Activated naive CD4-positive, alpha-beta T cell treated with Interleukin-2 at 50 U/mL for 16 hours (primary cell): ENCODE measurements at regions not wholly inside any gene's neighbourhood (a gene's known extent, or its start where the extent isn't known, plus 50 kb on each side); places are given as distances from the start of the nearest gene placed in this dataset.

Experiments
- DNase-seq: peaks from one replicate; pipeline ENCODE4 v3.0.0-alpha.2; 2020

DNA sequence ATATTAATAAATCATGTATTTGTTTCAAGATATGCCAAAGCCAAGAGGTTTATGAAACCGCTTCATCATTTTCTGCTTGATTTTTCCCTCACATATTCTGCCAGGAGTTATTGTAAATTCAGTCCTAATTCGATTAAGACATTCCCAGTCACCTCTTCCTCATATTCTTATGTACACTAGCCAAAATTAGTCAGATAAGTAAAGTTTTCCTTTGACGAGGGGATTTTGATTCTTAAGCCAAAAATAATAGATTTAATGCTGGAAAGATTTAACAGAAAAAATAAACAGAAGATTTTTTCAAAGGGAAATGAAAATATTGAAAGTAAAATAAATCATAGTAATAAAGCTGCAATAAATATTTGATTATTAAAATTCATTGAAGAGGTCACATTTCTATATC lies 51.0 kb upstream of the VEGFC start:
- DNase-seq = no peak

DNA sequence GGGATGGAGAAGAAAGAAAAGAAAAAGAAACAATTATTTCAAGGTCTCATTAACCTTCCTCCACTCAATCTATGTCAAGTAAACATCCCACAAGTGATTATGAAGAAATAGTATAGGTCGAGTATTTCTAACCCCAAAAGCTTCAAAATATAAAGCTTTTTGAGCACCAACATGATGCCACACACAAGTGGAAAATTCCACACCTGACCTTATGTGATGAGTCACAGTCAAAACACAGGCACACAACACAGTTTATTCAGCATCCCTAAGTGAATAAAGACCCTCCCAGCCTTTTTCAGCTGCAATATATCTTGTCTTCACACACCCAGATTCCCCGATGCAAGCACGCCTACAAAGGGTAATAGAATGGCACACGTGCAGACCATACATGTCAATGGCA lies 51.7 kb upstream of the VEGFC start:
- no peak for DNase-seq

DNA sequence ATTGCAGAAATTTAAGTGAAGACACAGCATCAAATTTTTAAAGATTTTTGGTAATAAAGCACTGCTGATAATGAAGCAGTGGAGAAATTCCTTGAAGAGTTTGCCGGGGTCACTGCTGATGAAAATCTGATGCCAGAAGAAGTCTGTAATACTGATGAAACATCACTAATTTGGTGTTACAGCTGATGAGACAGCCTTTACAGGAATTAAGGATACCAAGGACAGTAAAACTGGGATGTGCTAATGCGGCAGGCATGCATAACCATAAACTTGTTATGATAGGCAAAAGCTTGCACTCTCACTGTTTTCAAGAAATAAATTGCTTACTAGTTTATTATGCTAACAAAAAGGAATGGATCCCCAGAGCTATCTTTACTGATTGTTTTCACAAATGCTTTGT lies 52.9 kb upstream of the VEGFC start:
- no peak for DNase-seq

DNA sequence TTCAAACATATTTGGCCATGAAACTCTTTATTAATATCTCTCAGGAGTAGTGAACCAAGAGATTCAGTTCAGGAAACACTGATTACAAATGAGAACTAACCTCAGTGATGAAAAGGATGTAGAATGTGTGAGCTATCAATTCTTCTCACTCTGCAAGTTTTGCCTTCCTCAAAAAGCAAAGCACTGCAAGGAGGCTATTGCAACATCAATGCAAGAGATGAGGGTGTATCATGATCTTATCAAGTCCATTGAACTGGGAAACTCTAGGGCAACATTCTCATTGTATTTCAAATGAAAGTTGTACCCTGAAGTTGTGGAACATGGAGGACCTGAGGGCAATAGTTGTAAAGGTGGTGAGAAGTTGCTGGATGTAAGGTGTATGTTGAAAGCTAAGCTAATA lies 56.4 kb upstream of the VEGFC start:
- DNase-seq = no peak

DNA sequence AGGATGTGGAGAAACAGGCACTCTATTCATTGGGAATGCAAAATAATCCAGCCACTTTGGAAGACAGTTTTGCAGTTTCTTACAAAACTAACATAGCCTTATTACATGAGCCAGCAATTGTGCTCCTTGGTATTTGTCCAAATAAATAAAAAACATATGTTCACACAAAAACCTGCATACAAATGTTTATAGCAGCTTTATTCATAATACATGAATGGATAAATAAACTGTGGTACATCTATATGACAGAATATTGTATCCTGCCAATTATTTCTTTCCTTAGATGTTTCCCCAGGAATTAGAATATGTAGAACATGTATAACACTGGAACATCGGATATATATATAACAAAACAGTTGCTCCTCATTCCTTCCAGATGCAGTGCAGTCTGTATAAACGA lies 57.7 kb upstream of the VEGFC start:
- DNase-seq = no peak

DNA sequence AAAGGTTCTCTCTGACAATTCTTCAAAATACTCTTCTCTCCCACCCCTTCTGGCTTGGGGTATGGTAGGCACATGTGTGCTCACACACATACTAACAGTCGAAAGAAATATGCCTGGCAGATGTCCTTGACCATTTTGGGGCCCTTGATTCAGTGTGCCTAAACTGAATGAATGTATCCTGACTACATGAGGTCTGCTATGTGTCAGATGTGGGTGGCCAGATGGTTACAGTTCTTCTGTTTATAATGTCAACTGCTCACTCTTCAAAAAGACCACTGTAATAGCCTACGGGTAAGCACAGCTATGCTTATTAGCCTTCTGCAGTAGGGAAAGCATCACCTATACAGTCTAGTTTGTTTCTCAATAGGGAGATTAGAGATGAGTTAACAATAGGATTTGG lies 63.7 kb upstream of the VEGFC start:
- no peak for DNase-seq

DNA sequence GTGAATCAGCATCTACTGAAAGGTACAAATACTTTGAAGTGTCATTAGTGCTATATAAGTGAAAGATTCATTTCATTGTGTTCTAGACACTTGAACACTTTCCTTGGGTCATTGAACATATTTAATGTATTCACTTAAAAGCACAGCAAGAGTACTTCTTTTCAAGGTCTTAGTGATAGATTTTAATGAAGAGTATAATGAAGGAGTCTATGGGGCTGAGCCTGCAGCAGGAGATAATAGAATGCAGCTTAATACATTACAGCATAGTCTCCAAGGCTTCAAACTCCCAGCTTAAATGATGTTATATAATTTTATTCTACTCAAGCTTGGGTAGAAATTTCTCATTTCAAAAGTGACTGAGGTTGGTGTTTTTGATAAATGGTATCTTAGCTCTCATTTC lies 66.1 kb upstream of the VEGFC start:
- DNase-seq = no peak

DNA sequence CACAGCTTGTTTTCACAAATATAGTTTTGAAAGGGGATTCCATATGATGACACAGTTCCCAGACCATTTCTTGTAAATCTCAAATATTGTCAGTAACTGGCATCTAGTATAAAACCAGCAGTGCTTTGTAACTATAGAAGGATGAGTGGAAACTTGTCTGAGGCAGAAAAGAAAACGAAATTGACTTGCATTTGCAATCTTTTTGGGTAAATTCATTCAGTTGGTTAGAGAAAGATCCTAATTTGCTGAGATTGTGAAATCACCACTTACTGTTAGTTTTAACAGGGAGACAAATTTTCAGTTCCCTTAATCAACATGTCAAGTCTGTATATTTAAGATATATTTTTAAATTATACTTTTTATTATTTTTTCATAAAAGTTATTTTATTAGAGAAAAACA lies 71.5 kb upstream of the VEGFC start:
- DNase-seq = no peak

DNA sequence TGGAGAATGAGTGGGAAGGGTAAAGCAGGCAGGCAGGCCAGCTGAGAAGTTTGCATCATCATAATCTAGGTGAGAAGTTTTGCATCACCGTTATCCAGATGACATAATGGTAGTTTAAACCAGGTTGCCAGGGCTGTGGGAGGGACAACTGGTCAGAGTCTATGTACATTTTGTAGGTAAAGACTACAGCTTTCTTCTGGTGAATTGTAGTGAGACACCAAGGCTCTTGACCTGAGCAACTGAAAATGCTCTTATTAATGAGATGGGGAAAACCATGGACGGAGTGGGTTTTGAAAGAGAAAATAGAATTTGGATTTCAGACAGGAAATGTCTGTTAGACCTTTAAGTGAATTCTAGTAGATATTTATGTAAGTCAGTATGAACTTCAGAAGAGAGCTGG lies 76.0 kb upstream of the VEGFC start:
- no peak for DNase-seq

DNA sequence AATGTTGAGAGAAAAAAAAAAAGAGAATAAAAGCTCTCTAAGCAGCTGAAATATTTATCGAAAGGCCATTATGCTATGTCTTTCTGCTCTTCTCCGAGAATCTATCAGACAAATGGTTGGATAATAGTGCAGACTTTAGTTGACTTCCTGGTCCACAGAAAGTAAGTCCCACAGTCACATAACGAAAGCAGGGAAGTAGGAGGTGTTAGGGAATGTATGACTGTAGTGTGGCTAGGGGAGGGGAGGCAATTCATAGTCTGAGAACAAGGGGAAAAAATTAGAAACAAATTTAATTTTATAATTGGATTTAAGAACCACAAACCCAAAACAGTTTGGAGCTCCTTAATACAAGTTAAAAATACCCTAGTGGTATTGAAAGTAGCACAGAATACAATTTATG lies 79.7 kb upstream of the VEGFC start:
- no peak for DNase-seq

DNA sequence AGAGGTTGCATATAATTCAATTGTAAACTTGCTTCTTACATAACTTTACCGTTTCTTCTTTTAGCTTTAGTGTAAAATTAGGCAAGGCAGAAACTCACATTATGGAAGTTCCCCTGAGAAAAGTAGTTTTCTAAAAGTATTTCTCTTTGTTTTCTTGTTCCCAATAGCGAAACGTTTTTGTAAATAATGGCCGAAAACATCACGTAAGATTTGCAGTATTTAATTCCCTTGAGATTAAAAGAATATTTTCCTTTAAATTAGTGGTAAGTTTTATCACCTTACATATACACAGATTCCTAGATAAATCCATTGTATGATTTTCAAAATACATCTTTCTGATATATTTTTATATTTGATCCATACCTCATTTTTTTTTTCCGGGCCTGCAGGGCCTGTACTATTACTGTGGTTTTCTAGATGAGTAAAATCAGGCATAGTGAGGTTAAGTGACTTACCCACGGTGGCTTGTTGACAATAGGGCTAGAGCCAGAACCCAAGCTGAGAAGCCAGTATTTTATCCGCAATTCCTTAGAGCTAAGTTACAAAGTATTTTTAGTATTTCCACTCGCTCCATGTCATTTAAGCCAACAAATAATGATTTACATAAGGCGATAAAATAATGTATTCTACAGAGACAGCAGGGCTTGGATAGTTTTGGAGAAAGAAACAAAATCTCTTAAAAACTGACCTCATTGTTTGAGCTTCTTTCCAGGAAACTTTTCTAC lies 82.2 kb upstream of the VEGFC start:
- DNase-seq = no peak

DNA sequence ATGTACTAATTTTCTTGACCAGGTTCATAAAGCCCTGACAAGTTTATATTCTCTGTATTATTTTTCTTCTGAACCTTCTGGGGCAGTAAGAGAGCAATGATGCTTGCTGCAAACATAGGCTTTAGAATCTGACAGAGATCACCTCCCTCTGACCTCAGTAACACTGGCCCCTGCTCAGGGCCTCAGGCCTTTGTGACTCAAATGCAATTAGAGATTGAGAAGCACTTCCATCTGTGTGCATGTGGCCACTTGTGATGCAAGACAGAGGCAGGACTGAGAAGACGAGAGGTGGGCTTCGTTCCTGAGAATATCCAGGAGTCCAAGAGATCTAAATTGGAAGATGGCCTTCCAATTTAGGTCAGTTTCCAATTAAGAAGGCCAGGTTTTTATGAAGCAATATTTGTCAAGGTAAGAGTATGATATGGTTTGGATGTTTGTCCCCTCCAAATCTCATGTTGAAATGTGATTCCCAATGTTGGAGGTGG lies 82.8 kb upstream of the VEGFC start:
- no peak for DNase-seq

DNA sequence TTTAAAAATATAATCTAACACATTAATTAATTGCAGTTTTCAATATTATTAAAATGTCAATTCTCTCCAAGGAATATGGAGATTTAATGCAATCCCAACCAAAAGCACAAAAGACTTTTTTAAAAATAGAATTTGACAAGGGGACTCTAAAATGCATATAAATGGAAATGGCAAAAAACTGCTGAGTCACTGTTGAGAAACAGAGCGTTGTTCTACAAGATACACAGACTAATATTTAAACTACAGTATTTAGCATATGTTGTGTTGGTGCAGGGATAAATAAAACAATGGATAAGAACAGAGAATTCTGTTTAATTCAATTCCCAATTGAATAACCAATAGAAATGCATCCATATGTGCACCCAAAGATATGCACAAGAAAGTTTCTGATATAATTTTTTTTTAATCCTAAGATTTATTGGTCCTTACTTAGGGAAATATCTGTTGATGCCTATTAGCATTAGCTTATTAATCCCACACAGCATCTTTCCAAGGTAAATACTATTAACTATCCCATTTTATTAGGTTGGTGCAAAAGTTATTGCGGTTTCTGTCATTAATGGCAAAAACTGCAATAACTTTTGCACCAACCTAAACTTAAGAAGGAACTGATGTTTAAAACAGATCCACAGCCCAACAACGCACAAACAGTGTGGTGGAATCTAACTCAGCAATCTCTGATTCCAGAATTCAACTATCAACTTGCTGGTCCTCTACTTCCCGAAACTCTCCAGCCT lies 86.8 kb upstream of the VEGFC start:
- no peak for DNase-seq

DNA sequence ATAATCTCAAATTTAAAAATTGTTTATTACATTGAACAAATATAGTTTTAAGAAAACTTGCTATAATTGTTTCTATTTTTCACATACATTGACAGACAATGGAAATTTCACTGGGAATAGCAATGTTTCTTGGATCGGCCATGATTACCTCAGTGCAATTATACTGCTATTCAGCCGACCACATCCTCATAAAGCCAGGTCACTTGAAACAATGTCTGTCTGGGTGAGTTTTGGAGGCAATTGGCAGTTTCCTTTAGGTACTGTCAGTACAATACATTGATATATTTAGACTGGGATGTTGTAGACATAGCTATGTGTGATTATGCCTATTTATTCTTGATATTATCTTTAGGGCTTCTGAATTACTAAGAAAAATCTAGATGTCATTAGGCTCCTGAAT lies 89.5 kb upstream of the VEGFC start:
- no peak for DNase-seq

DNA sequence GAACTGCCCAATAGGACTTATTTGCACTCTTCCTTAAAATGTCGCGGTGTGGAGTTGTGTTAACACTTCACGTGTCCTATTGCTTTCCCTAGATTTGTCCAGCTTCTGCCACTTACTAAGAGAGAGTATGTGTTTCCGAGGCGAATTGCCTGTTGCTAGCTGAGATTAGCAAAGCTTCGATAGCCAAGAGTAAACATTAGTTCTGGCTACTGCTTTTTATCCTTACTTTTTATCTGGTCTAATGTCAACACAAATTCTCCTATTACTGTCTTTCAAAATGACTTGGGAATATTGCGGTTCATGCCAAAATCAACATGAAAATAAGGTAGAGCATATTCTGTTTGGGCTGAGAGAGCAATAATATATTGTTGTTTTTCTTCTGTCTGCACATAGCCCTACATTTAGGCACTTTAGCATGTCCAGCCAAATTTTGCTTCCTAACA lies 90.4 kb upstream of the VEGFC start:
- no peak for DNase-seq

DNA sequence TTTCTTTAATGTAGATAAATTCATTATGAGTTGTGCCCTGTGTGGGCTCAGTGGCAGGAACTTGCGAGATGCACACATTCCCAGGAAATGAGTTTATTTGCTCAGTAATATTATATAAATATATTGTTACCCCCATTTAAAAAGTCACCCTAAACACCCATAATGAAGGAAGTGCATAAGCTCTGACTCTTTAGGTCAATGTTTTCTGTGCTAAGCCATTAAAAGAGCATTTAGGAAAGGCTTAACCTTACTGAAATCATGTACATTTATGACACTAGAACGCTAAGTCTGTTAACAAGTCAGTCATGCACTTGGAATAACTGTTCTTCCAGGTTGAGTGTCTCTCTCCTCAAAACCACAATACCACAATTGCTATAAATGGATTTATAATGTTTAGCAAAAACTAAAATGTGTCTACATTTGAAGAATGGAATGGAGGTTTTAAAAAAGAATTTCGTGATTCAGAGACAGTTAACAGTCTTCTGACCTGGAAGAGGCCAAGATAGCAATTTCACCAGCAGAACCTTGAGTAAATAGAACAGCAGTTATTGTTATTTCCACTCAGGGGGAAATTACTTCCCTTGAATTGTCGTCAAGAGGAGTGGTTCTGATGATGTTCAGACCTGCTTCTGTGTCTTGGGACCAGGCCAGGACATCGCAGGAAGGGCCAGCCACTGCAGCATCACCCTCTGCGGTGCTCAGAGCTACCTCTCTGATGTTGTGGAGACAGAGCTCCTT lies 91.1 kb upstream of the VEGFC start:
- no peak for DNase-seq

DNA sequence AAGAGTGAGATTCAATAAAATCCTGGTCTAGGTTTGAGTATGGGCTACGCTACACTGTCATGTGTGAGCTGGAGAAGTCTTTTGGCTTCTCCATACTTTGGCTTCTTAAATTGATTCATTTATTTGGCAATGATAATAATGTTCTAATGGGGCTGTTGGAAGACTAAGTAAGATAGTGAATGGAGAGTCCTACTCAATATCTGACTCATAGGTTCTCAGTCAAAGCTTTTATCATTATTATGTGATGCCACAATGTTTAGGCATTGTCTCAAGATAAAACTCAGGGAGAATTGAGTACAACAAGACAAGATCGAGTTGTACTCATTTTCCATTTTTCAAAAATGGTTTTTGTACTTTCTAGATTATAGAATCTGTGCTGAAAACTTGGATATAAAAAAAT lies 92.5 kb upstream of the VEGFC start:
- no peak for DNase-seq

DNA sequence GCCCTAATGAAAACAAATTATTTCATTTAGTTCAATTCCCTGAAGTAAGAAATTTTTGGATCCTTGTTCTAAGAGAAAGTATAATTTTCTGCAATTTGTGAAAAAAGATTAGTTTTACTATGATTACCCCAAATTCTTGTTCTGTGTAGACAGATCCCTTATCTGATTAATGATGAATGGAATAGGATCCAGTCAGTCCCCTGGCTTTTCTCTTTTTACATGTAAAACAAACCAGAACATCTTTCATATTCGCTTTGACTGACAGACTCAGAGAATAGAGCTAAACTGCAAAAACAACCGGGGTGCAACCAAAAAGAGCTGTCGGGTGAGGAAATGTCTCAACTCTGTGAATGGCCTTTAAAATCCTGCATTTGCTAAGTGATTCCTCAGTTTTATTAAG lies 93.4 kb upstream of the VEGFC start:
- DNase-seq = no peak

DNA sequence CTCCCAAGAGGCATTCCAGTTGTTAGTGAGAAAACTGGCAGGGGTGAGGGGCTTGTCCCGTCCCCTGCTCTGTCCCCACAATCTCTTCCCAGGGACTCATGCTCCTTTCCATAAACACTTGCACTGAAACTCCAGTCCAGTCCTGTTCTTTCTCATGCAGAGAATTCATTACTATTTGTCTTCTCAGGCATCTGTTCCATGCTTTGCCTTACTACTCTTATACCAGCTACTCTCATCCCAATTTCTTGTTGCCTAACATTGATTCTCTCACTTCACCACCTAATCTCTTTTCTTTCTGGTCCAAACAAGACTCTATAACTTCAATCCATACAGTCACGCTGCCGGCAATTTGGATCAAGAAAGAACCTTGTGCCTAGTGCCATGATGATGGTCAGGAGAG lies 97.1 kb upstream of the VEGFC start:
- DNase-seq = no peak

DNA sequence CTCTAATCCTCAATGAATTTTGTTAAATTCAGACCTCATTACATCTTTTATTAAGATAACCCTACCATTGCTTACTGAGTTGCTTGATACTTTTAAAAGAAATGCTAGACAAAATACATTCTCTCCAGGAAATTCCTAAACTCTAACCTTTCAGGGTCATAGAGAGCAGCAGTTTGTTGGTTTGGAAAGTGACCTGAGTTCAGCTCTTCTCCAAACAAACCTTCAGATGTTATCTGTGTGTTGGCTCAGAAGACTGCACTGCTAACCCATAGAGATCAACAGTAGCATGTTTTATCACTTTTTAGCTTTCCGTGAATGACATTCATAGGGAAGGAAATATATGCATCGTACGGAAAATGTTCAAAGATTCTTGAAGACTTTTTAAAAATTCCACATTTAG lies 101.8 kb upstream of the VEGFC start:
- DNase-seq = no peak

DNA sequence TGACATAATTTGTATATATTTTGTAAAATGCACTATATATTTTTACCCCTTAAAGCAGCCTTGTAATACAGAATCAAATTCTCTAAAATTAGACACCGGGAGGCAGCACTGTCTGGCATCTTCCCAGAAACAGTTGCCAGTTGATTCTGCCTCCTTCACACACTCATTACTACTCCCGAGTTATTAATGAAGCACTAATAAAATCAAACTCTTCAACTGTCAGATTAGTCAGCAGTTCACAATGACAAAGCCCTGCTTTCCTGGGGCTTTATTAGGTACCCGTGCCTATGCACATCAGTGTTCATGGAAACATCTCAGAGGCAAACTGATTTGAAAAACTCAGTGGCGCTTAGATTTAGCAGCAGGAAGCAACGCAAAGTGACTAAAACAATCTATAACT lies 103.5 kb upstream of the VEGFC start:
- DNase-seq = no peak

DNA sequence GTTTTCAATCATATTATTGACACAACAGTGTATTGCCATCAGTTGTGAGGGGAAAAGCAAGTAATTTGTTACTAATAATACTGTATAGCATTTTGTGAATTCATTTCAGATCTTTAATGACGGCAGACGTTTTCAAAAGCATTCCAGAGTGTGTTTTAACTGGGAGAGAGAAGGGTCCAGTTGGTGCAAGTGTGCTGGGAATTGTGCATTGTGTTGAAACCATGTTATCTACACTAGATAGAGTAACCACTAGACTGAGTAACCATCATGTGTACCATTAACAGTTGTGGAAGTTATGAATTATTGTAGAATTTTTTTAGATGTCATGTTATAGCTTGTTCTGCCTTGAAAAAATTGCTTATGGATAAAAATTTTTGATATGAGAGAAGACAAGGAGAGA lies 104.5 kb upstream of the VEGFC start:
- no peak for DNase-seq

DNA sequence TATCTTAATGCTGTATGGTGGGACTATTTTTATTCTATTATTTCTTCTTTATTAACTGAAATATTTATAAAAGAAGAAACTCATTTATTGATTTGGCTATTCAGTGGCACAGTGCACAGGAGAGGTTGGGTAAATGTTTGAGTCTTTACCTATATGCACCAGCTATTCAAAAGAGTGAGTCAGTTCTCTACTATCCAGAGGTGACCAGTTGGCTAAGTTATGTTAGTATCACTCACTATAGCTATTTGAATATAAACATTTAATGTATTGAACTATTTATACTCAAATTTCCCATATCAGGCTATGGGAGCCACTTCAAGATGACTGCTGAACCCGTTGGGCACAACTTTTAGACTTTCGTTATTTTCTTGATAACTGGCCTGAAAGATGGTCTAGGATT lies 106.1 kb upstream of the VEGFC start:
- DNase-seq = no peak

DNA sequence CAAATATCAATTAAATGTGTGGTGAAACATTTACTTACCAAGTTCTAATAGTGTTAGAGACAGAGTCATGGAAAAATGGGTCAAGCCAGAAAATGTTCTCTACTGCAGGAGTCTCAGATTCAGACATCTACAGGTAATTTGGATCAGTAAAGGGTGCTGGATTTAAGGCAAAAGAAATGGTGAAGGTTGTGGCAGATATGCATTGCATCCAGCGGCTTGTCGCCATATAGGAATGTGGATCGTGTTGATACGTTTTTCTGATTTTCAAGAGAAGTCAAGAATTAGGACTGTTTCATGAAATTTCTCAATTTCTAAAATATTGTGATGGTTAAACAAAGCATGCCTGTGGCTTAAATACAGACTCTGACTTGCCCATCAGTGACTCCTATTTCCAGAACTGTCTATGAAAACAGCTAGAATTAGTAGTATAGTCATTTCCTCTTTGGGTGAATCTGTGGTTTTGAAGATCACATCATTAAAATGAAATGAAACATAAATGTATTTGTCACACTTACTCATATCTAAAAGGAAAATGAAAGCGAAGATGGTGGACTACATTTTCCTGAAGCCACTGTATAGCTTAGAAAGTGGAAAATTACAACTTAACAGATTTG lies 110.1 kb upstream of the VEGFC start:
- no peak for DNase-seq
